GM19023 (cell line): ENCODE measurements at regions not wholly inside any gene's neighbourhood (a gene's known extent, or its start where the extent isn't known, plus 50 kb on each side); places are given as distances from the start of the nearest gene placed in this dataset.
"Not testable (repeated sequence)": the region's sequence is repeated elsewhere in the genome, so short reads cannot be mapped to it uniquely, and the experiment has no call there.

Experiments used
- ATAC-seq: cut with Tn5 transposase; IDR thresholded peaks from one replicate; pipeline ENCODE4 v1.9.1; 2021; ENCODE audit warnings: mild to moderate bottlenecking, moderate library complexity; ENCODE audit not compliant: unreplicated experiment

- ATAC-seq, result no peak
Measured at GRCh38 chrX:38937400-38937799, 136.1 kb downstream of the MID1IP1 start.

- ATAC-seq, result no peak
Measured at GRCh38 chrX:38937926-38938325, 136.7 kb downstream of the MID1IP1 start.

DNA sequence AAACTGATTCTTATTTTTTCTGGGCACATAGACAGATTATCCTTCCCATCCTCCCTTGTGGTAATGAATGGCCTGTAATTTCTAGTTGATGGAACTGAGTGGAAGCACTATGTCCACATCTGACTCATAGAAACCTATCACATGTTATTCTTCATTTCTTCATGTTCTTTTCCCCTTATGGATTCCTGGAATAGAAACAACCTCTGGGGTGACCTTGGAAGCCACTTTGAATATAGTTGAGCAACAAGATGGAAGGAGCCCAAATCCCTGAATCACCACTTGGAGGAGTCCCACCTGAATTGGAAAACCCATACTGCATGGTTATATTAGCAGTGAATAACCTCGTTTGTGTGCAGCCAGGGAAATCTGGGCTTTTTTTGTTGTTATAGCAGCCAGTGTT lies 137.8 kb downstream of the MID1IP1 start:
- no peak for ATAC-seq

DNA sequence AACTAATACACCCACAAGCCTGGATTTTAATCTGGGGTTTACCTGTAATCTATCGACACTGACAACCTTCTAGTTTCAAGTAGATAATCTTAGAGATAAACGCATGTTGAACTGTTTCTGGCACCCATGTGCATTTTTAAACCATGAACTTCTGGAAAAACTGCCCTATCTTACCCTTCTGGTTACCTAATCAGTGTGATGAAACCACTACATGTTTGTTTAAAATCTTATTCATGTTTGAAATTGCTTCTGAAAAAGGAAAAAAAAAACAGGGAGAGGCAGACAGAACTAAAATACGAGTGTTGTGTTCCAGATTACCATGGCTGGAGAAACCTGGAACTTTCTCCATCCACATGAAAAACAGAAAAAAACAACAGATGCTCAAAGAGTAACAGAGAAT lies 139.3 kb downstream of the MID1IP1 start:
- ATAC-seq, result no peak

- ATAC-seq, result no peak
Measured at GRCh38 chrX:38941675-38942074, 140.4 kb downstream of the MID1IP1 start.

GRCh38 chrX:38943120-38943519 lies 141.9 kb downstream of the MID1IP1 start:
- no peak for ATAC-seq

DNA sequence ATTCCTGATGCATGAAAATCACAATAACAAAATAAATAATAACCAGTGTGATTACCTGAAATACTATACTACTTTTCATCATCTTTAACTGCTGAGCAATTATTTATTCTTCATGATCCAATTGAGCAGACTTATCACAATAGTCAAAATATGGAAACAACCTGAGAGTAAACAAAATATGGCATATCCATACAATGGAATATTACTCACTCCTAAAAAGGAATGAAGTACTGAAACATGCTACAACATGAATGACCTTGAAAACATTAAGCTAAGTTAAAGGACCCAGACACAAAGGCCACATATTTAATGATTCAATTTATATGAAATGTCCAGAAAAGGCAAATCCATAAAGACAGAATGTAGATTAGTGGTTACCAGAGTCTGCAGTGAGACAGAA lies 146.8 kb downstream of the MID1IP1 start:
- ATAC-seq, result no peak

GRCh38 chrX:38954520-38954919 lies 153.3 kb downstream of the MID1IP1 start:
- ATAC-seq, result no peak

GRCh38 chrX:38959736-38960135 lies 158.5 kb downstream of the MID1IP1 start:
- ATAC-seq, result no peak

- no peak for ATAC-seq
Measured at GRCh38 chrX:38960137-38960536, 158.9 kb downstream of the MID1IP1 start.

GRCh38 chrX:38961936-38962335 lies 160.7 kb downstream of the MID1IP1 start:
- ATAC-seq, result no peak

DNA sequence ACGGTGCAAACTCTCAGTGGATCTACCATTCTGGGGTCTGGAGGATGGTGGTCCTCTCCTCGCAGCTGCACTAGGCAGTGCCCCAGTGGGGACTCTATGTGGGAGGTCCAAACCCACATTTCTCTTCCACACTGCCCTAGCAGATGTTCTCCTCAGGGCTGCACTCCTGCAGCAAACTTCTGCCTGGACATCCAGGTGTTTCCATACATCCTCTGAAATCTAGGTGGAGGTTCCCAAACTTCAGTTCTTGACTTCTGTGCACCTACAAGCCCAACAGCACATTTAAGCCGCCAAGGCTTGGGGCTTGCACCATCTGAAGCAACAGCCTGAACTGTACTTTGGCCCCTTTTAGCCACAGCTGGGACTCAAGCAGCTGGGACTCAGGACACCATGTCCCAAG lies 162.0 kb downstream of the MID1IP1 start:
- not testable (repeated sequence) for ATAC-seq

GRCh38 chrX:38965888-38966287 lies 164.6 kb downstream of the MID1IP1 start:
- ATAC-seq, result no peak

- no peak for ATAC-seq
Measured at GRCh38 chrX:38968344-38969216, 167.3 kb downstream of the MID1IP1 start.

DNA sequence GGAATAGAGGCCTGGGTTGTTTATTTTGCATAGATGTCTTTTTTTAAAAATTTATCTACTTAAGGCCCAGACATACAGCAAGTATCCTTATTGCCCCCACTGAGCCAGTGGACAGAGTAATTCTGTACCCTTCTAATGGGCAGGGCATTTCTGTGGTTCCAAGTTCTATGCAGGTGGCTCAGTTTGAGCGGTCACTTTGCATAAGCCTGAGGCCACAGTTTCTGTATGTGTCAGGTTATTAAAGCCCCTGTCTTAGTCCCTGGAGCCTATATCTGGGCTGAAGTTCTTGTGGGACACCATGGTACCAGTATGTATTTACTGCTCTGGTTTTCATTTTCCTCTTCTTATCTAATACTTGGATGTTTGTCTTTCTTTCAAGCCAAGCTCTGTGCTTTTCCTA lies 168.8 kb downstream of the MID1IP1 start:
- peak; percentile 76 for ATAC-seq

GRCh38 chrX:38970845-38971244 lies 169.6 kb downstream of the MID1IP1 start:
- no peak for ATAC-seq

GRCh38 chrX:38973322-38973721 lies 172.1 kb downstream of the MID1IP1 start:
- no peak for ATAC-seq

DNA sequence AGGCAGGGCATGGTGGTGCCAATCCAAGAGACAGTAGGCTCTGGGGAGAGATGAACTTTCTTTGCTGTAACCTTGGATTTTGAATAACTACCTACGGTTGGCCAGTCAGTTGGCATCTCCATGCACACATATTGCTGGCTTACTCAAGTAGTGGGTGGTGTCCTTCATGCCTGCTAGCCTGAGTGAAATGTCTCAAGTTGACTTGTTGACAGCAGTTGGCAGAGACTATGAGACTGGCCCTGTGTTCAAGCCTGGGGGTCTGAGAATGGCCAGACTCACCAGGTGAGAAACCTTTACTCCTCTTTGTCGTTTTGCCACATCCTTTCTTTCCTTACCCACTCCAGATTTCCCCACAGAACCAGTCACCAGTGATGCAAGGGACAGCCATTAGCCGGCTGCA lies 173.3 kb downstream of the MID1IP1 start:
- no peak for ATAC-seq

- ATAC-seq, result no peak
Measured at GRCh38 chrX:38975368-38975942, 174.2 kb downstream of the MID1IP1 start.

- no peak for ATAC-seq
Measured at GRCh38 chrX:38982370-38982769, 181.1 kb downstream of the MID1IP1 start.

DNA sequence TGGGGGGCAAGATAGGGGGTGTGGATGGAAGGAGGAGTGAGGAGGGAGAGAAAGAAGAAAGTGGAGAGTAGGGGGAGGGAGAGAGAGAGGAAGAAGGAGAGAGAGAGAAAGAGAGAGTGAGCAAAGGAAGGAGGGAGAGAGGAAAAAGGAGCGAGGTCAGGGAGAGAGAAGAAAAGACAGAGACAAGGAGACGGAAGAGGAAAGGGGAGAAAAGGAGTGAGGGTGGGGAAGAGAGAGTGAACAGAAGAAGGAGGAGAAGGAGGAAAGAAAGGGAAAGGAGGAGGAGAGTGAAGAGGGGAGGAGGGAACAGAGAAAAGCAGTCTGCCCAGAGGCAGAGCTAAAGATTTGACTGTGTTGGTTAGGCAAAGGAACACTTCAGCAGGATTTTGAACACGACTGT lies 181.6 kb downstream of the MID1IP1 start:
- no peak for ATAC-seq

- ATAC-seq, result no peak
Measured at GRCh38 chrX:38985375-38985774, 184.1 kb downstream of the MID1IP1 start.

GRCh38 chrX:38985945-38986344 lies 184.7 kb downstream of the MID1IP1 start:
- no peak for ATAC-seq
